ENCODE measurements at regions not wholly inside any gene's neighbourhood (a gene's known extent, or its start where the extent isn't known, plus 50 kb on each side); places are given as distances from the start of the nearest gene placed in this dataset.

DNA sequence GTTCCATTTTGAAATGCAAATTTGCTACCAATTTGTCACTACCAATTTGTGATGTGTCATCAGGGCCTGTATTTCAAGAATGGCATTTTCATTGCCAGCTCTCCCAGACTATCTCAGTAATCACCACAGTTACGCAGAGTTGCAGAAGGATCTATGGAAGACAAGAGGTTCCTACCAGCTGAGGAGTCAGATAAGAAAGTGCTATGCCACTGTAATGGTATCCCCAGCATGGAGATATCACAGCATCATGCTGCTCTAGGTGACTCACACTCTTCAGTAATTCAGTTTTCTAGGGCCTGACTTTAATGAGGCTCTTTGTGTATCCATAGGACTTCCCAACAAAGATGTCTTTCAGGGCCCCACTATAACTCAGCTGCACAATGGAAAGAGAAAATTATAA lies 490.3 kb downstream of the ARHGEF28 start (continued):
- TF ChIP-seq, protein P1, sequence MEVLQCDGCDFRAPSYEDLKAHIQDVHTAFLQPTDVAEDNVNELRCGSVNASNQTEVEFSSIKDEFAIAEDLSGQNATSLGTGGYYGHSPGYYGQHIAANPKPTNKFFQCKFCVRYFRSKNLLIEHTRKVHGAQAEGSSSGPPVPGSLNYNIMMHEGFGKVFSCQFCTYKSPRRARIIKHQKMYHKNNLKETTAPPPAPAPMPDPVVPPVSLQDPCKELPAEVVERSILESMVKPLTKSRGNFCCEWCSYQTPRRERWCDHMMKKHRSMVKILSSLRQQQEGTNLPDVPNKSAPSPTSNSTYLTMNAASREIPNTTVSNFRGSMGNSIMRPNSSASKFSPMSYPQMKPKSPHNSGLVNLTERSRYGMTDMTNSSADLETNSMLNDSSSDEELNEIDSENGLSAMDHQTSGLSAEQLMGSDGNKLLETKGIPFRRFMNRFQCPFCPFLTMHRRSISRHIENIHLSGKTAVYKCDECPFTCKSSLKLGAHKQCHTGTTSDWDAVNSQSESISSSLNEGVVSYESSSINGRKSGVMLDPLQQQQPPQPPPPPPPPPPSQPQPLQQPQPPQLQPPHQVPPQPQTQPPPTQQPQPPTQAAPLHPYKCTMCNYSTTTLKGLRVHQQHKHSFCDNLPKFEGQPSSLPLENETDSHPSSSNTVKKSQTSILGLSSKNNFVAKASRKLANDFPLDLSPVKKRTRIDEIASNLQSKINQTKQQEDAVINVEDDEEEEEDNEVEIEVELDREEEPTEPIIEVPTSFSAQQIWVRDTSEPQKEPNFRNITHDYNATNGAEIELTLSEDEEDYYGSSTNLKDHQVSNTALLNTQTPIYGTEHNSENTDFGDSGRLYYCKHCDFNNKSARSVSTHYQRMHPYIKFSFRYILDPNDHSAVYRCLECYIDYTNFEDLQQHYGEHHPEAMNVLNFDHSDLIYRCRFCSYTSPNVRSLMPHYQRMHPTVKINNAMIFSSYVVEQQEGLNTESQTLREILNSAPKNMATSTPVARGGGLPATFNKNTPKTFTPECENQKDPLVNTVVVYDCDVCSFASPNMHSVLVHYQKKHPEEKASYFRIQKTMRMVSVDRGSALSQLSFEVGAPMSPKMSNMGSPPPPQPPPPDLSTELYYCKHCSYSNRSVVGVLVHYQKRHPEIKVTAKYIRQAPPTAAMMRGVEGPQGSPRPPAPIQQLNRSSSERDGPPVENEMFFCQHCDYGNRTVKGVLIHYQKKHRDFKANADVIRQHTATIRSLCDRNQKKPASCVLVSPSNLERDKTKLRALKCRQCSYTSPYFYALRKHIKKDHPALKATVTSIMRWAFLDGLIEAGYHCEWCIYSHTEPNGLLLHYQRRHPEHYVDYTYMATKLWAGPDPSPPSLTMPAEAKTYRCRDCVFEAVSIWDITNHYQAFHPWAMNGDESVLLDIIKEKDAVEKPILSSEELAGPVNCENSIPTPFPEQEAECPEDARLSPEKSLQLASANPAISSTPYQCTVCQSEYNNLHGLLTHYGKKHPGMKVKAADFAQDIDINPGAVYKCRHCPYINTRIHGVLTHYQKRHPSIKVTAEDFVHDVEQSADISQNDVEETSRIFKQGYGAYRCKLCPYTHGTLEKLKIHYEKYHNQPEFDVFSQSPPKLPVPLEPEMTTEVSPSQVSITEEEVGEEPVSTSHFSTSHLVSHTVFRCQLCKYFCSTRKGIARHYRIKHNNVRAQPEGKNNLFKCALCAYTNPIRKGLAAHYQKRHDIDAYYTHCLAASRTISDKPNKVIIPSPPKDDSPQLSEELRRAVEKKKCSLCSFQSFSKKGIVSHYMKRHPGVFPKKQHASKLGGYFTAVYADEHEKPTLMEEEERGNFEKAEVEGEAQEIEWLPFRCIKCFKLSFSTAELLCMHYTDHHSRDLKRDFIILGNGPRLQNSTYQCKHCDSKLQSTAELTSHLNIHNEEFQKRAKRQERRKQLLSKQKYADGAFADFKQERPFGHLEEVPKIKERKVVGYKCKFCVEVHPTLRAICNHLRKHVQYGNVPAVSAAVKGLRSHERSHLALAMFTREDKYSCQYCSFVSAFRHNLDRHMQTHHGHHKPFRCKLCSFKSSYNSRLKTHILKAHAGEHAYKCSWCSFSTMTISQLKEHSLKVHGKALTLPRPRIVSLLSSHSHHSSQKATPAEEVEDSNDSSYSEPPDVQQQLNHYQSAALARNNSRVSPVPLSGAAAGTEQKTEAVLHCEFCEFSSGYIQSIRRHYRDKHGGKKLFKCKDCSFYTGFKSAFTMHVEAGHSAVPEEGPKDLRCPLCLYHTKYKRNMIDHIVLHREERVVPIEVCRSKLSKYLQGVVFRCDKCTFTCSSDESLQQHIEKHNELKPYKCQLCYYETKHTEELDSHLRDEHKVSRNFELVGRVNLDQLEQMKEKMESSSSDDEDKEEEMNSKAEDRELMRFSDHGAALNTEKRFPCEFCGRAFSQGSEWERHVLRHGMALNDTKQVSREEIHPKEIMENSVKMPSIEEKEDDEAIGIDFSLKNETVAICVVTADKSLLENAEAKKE (CRISPR knock-in tag; IDR thresholded peaks at IDR 0.05) = no peak
- TF ChIP-seq ZNF114 (CRISPR knock-in tag; IDR thresholded peaks at IDR 0.05) (no peak), ZNF331 (CRISPR knock-in tag; IDR thresholded peaks at IDR 0.05; ENCODE audit: low read depth) (no peak), NANOG (IDR thresholded peaks at IDR 0.05; ENCODE audit: borderline replicate concordance) (no peak)

DNA sequence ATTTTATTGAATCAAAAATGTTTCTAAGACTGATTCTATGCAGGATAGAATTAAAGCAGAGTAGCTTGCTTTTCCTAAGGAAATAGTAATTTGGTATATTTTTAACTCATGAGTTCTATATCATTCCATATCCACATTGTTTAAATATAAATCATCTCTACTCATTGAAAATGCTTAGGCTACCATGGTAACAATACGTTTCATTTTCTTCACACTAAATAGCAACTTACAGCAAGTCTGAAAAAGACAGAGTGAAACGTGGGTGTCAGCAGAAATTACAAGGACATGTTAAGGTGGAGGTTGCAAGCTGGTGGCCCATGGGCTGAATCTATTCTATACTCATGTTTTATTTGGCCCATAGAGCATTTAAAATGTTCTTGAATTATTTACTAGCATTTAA lies 487.9 kb downstream of the ARHGEF28 start:
- Histone ChIP-seq H3K27me3 (ENCODE audit: insufficient read depth) (no peaks in the 10 kb centered on the region), H3K4me3 (no peak overlapping the region), H2AFZ (no peak overlapping the region), H3K9me2 (ENCODE audit: insufficient read depth) (no peaks in the 10 kb centered on the region), H3K79me2 (replicated peaks; ENCODE audit: insufficient read depth) (no peaks in the 10 kb centered on the region), H4K20me1 (replicated peaks; ENCODE audit: insufficient read depth) (no peaks in the 10 kb centered on the region), H3K4me1 (ENCODE audit: insufficient read depth) (no peaks in the 10 kb centered on the region), H3K4me2 (no peak overlapping the region), H3F3A (replicated peaks; ENCODE audit: low read depth) (no peaks in the 10 kb centered on the region), H3K27ac (ENCODE audit: low read depth) (no peak overlapping the region), H3K36me3 (ENCODE audit: insufficient read depth) (no peaks in the 10 kb centered on the region)
- Mint-ChIP-seq H3K27ac (no peak overlapping the region), H3K36me3 (ENCODE audit: low read depth) (no peaks in the 10 kb centered on the region), H3K4me3 (no peak overlapping the region), H3K9me3 (no peaks in the 10 kb centered on the region; the same call in 2 of the 3 replicates), H3K27me3 (ENCODE audit: insufficient read depth, low read depth, poor library complexity) (no peaks in the 10 kb centered on the region), H3K4me1 (peaks cover 3% of the 10 kb centered on the region; the same call in 1 of the 3 replicates)
- ATAC-seq = no peak
- no peak for DNase-seq (ENCODE audit: low spot score)
- TF ChIP-seq, protein P2, sequence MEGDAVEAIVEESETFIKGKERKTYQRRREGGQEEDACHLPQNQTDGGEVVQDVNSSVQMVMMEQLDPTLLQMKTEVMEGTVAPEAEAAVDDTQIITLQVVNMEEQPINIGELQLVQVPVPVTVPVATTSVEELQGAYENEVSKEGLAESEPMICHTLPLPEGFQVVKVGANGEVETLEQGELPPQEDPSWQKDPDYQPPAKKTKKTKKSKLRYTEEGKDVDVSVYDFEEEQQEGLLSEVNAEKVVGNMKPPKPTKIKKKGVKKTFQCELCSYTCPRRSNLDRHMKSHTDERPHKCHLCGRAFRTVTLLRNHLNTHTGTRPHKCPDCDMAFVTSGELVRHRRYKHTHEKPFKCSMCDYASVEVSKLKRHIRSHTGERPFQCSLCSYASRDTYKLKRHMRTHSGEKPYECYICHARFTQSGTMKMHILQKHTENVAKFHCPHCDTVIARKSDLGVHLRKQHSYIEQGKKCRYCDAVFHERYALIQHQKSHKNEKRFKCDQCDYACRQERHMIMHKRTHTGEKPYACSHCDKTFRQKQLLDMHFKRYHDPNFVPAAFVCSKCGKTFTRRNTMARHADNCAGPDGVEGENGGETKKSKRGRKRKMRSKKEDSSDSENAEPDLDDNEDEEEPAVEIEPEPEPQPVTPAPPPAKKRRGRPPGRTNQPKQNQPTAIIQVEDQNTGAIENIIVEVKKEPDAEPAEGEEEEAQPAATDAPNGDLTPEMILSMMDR (conservative IDR thresholded peaks at IDR 0.05; ENCODE audit: low read depth in 2 of 2) = no peak
- TF ChIP-seq, protein P3, sequence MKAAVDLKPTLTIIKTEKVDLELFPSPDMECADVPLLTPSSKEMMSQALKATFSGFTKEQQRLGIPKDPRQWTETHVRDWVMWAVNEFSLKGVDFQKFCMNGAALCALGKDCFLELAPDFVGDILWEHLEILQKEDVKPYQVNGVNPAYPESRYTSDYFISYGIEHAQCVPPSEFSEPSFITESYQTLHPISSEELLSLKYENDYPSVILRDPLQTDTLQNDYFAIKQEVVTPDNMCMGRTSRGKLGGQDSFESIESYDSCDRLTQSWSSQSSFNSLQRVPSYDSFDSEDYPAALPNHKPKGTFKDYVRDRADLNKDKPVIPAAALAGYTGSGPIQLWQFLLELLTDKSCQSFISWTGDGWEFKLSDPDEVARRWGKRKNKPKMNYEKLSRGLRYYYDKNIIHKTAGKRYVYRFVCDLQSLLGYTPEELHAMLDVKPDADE (IDR thresholded peaks at IDR 0.05) = no peak
- TF ChIP-seq POLR2AphosphoS5 (IDR thresholded peaks at IDR 0.05; ENCODE audit: low read depth) (no peak), ZNF114 (CRISPR knock-in tag; IDR thresholded peaks at IDR 0.05) (no peak), EZH2 (IDR thresholded peaks at IDR 0.05; ENCODE audit: low read depth, unreplicated experiment) (no peak)

Data from GM23338 (cell line).